ENCODE measurements at regions not wholly inside any gene's neighbourhood (a gene's known extent, or its start where the extent isn't known, plus 50 kb on each side); places are given as distances from the start of the nearest gene placed in this dataset.

DNA sequence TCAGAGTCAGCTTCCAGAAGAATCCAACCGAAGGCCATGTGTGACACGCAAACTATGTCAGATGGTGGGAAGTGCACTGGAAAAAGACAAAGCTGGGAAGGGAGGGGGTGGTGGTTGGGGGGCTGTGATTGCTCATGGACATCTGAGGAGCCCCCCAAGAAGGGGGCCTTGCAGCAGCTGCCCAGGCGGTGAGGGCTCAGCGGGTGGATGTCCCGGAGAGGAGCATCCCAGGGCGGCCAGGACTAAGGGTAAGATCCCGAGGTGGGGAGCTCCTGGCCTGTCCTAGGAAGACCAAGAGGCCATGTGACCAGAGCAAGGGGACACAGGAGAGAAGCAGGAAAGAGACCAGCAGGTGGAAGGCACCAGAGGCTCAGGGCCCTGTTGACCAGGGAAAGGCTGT, 299.5 kb downstream of the PREX1 start:
- H3K36me3 ChIP-seq = no peaks in the 10 kb centered on the region
- H3K4me3 ChIP-seq (ENCODE audit: low read depth, low read length) = no peak overlapping the region
- no peak for TF ChIP-seq CTCF (IDR thresholded peaks at IDR 0.05; ENCODE audit: low read depth, low read length)
- no peak for DNase-seq
- no peaks in the 10 kb centered on the region for H3K9me3 ChIP-seq (ENCODE audit: severe bottlenecking)
- no peak overlapping the region for H3K27ac ChIP-seq
- H3K27me3 ChIP-seq (ENCODE audit: insufficient read depth, low read depth, severe bottlenecking) = no peaks in the 10 kb centered on the region

DNA sequence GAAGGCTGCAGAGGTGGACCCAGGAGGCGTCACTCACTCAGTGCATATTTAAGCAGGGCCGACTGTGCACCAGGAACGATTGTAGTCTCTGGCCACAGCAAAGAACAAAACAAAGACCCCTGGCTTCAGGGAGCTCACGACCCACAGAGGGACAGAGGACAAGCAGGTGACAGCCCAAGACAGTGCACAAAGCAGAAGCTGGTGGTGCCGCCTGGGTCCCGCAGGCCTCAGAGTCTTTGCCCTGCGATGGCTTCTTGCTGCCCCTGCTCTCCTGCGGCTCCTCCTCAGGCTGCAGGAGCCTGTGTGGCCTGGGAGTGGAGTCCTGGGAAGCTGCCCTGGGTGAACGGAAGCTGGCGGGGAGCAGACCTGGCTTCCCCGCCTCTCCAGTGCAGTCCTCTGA, 300.0 kb downstream of the PREX1 start:
- no peaks in the 10 kb centered on the region for H3K27me3 ChIP-seq (ENCODE audit: insufficient read depth, low read depth, severe bottlenecking)
- no peak for DNase-seq
- H3K9me3 ChIP-seq (ENCODE audit: severe bottlenecking) = no peaks in the 10 kb centered on the region
- no peak overlapping the region for H3K4me3 ChIP-seq (ENCODE audit: low read depth, low read length)
- no peaks in the 10 kb centered on the region for H3K36me3 ChIP-seq
- no peak for TF ChIP-seq CTCF (IDR thresholded peaks at IDR 0.05; ENCODE audit: low read depth, low read length)
- H3K27ac ChIP-seq = no peak overlapping the region

GRCh38 chr20:48526936-48527335, 300.9 kb downstream of the PREX1 start:
- no peak overlapping the region for H3K4me3 ChIP-seq (ENCODE audit: low read depth, low read length)
- H3K27me3 ChIP-seq (ENCODE audit: insufficient read depth, low read depth, severe bottlenecking) = no peaks in the 10 kb centered on the region
- H3K36me3 ChIP-seq = no peaks in the 10 kb centered on the region
- no peak for TF ChIP-seq CTCF (IDR thresholded peaks at IDR 0.05; ENCODE audit: low read depth, low read length)
- H3K9me3 ChIP-seq (ENCODE audit: severe bottlenecking) = no peaks in the 10 kb centered on the region
- H3K27ac ChIP-seq = no peak overlapping the region
- no peak for DNase-seq

- H3K36me3 ChIP-seq = no peaks in the 10 kb centered on the region
- no peaks in the 10 kb centered on the region for H3K27me3 ChIP-seq (ENCODE audit: insufficient read depth, low read depth, severe bottlenecking)
- no peak overlapping the region for H3K4me3 ChIP-seq (ENCODE audit: low read depth, low read length)
- H3K27ac ChIP-seq = no peak overlapping the region
- no peak for DNase-seq
- H3K9me3 ChIP-seq (ENCODE audit: severe bottlenecking) = no peaks in the 10 kb centered on the region
- no peak for TF ChIP-seq CTCF (IDR thresholded peaks at IDR 0.05; ENCODE audit: low read depth, low read length)
Observed at GRCh38 chr20:48525400-48525799, 302.4 kb downstream of the PREX1 start.

- DNase-seq = no peak
- no peak for TF ChIP-seq CTCF (IDR thresholded peaks at IDR 0.05; ENCODE audit: low read depth, low read length)
Observed at GRCh38 chr20:48524582-48524981, 303.2 kb downstream of the PREX1 start.

GRCh38 chr20:48523191-48523995, 304.4 kb downstream of the PREX1 start:
- no peaks in the 10 kb centered on the region for H3K9me3 ChIP-seq (ENCODE audit: severe bottlenecking)
- H3K27ac ChIP-seq = no peak overlapping the region
- no peak overlapping the region for H3K4me3 ChIP-seq (ENCODE audit: low read depth, low read length)
- no peaks in the 10 kb centered on the region for H3K36me3 ChIP-seq
- H3K27me3 ChIP-seq (ENCODE audit: insufficient read depth, low read depth, severe bottlenecking) = no peaks in the 10 kb centered on the region
- TF ChIP-seq CTCF (IDR thresholded peaks at IDR 0.05; ENCODE audit: low read depth, low read length) = no peak
- DNase-seq = no peak

More at GRCh38 chr20:48524582-48524981, 303.2 kb downstream of the PREX1 start:
- no peaks in the 10 kb centered on the region for H3K36me3 ChIP-seq
- H3K4me3 ChIP-seq (ENCODE audit: low read depth, low read length) = no peak overlapping the region
- H3K27ac ChIP-seq = no peak overlapping the region
- H3K27me3 ChIP-seq (ENCODE audit: insufficient read depth, low read depth, severe bottlenecking) = no peaks in the 10 kb centered on the region
- H3K9me3 ChIP-seq (ENCODE audit: severe bottlenecking) = no peaks in the 10 kb centered on the region

Data from WERI-Rb-1 (cell line).